ENCODE measurements at regions not wholly inside any gene's neighbourhood (a gene's known extent, or its start where the extent isn't known, plus 50 kb on each side); places are given as distances from the start of the nearest gene placed in this dataset.

DNA sequence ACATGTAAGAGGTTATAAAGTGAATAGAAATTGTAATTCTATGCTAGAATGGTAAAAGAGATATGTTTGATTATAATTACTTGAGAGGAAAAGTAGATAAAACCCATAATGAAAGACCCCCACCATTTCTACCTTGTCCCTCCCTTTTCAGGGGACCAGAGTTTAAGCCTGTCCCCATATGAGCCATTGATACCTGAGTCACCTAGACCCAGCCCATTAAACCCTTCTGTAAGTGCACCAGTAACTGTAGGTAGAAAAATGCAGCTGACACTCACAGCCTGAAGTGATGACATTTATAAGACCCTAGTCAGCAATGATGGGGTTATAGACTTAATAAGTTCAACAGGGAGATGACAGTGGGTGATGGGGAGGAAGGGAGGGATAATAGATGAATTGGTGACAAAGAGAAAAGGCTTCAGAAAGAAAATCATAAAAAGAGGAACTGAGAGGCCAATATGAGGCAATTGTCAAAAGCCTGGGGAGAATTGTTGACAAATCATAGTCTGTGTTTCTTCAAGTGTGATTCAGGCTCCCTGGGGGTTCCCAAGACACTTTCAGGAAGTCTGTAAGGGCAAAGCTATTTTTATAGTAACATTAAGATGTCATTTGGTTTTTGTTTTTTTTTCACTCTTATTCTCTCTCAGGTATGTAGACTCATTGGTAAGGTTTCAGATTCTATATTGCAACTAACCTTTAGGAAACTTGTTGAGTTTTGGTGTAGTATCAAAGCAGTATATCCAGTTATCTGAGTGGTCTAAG lies 544.2 kb downstream of the SATB2 start:
- peak; percentile 35 for DNase-seq
- no peak for TF ChIP-seq EZH2phosphoT487 (IDR thresholded peaks at IDR 0.05; ENCODE audit: insufficient read depth, low read depth)
- no peak for TF ChIP-seq EZH2 (IDR thresholded peaks at IDR 0.05; ENCODE audit: insufficient read depth, poor library complexity, severe bottlenecking)
- H3K27ac ChIP-seq = no peak overlapping the region
- H3F3A ChIP-seq (ENCODE audit: insufficient read depth) = no peaks in the 10 kb centered on the region
- no peak overlapping the region for H3K4me3 ChIP-seq
- no peak overlapping the region for H3K9ac ChIP-seq
- H4K20me1 ChIP-seq (ENCODE audit: insufficient read depth) = no peaks in the 10 kb centered on the region
- no peaks in the 10 kb centered on the region for H3K9me3 ChIP-seq (ENCODE audit: low read depth)
- no peak overlapping the region for H2AFZ ChIP-seq
- no peaks in the 10 kb centered on the region for H3K79me2 ChIP-seq (ENCODE audit: insufficient read depth)
- H3K27me3 ChIP-seq (replicated peaks; ENCODE audit: insufficient read depth) = no peaks in the 10 kb centered on the region
- H3K4me2 ChIP-seq (ENCODE audit: unreplicated experiment) = no peak overlapping the region
- no peaks in the 10 kb centered on the region for H3K36me3 ChIP-seq (ENCODE audit: low read depth)
- in situ Hi-C loops (cut with MboI) = no loop called here
- H3K9me2 ChIP-seq (ENCODE audit: insufficient read depth) = no peaks in the 10 kb centered on the region
- no peaks in the 10 kb centered on the region for H3K4me1 ChIP-seq (ENCODE audit: insufficient read depth)

DNA sequence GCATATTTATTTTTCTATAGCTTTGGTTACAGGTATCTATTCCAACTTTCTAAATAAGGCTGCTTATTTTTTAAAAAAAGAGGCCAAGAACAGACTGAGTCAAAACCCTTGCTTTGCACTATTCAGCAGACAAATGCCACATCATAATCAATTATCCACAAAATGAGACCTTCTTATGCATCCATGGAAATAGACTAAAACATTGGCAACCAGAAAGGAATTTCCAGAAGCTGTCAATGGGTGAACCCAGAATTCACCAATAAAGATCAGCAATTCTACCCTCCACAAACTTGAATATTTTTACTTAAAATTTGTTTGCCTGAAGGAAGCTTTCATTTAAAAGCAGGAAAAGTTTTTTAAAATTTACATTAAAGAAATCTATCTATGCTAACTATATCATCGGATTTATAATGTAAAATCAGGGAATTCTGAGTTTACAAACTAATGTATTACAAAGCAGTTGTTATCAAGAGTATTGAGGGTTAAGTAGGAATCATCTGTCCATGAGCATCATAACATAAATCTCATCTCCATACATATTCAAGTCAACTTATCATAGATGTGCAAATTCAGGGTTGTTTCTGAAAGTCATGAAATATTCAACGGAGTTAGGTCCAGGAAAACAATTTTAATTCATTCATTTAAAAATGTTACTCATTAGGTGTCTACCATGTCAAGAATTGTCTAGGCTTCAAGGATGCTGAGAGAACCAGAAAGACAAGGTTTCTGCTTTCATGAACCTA lies 548.0 kb downstream of the SATB2 start:
- Histone ChIP-seq H3K4me2 (ENCODE audit: unreplicated experiment) (no peak overlapping the region), H3K79me2 (ENCODE audit: insufficient read depth) (no peaks in the 10 kb centered on the region), H3K4me3 (no peak overlapping the region), H3K4me1 (ENCODE audit: insufficient read depth) (no peaks in the 10 kb centered on the region), H2AFZ (no peak overlapping the region), H3K27me3 (replicated peaks; ENCODE audit: insufficient read depth) (no peaks in the 10 kb centered on the region), H3K27ac (no peak overlapping the region), H3K9ac (no peak overlapping the region), H3K9me2 (ENCODE audit: insufficient read depth) (no peaks in the 10 kb centered on the region), H3K9me3 (ENCODE audit: low read depth) (no peaks in the 10 kb centered on the region), H4K20me1 (ENCODE audit: insufficient read depth) (no peaks in the 10 kb centered on the region), H3K36me3 (ENCODE audit: low read depth) (no peaks in the 10 kb centered on the region), H3F3A (ENCODE audit: insufficient read depth) (no peaks in the 10 kb centered on the region)
- in situ Hi-C loops (cut with MboI) = no loop called here
- TF ChIP-seq EZH2phosphoT487 (IDR thresholded peaks at IDR 0.05; ENCODE audit: insufficient read depth, low read depth) = no peak
- no peak for TF ChIP-seq EZH2 (IDR thresholded peaks at IDR 0.05; ENCODE audit: insufficient read depth, poor library complexity, severe bottlenecking)
- WGBS, 2 experiments (ENCODE audit: low coverage in 1 of 2, low lambda C conversion rate in 2 of 2, missing lambda C conversion rate in 2 of 2) = 49 to 52% methylated on average over 2 of the region's 2 CpGs
- DNase-seq = no peak

DNA sequence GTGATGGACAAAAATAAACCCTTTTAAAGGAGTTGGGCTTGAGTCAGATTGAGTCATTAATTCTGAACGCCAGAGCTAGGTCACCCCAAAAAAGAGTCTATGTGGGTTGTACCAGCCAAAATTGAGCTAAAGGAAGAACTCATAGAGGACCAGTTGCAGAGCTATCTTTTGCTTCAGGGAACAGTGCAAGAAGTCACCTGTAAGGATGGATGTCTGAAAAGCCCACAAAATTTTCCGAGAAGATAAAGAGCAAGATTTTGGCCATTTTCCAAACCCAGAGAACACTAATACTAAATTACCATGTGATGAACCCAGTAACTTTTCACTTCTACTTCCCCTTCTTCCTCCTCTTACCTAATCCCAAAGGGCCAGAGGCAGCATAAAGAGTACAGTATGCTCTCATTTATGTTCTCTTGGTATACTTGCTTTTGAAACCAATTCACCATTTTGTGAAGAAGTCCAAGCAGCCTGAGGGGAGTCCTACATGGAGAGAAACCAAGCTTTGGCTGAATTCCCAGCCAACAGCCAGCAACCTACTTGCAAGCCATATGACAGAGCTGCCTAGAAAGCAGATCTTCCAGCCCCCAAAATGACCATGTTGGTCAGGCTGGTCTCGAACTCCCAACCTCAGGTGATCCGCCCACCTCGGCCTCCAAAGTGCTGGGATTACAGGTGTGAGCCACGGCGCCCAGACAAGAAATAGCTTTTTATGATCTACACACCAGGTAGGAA lies 551.7 kb downstream of the SATB2 start:
- no peaks in the 10 kb centered on the region for H4K20me1 ChIP-seq (ENCODE audit: insufficient read depth)
- in situ Hi-C loops (cut with MboI) = no loop called here
- H3K4me3 ChIP-seq = no peak overlapping the region
- H3K27me3 ChIP-seq (replicated peaks; ENCODE audit: insufficient read depth) = no peaks in the 10 kb centered on the region
- no peak overlapping the region for H3K4me2 ChIP-seq (ENCODE audit: unreplicated experiment)
- no peak overlapping the region for H2AFZ ChIP-seq
- H3K9ac ChIP-seq = no peak overlapping the region
- no peaks in the 10 kb centered on the region for H3K9me3 ChIP-seq (ENCODE audit: low read depth)
- WGBS, 2 experiments (ENCODE audit: low coverage in 1 of 2, low lambda C conversion rate in 2 of 2, missing lambda C conversion rate in 2 of 2) = 68 to 72% methylated on average over 7 of the region's 7 CpGs
- no peaks in the 10 kb centered on the region for H3F3A ChIP-seq (ENCODE audit: insufficient read depth)
- H3K79me2 ChIP-seq (ENCODE audit: insufficient read depth) = no peaks in the 10 kb centered on the region
- no peaks in the 10 kb centered on the region for H3K4me1 ChIP-seq (ENCODE audit: insufficient read depth)
- H3K36me3 ChIP-seq (ENCODE audit: low read depth) = no peaks in the 10 kb centered on the region
- DNase-seq = no peak
- no peak for TF ChIP-seq EZH2phosphoT487 (IDR thresholded peaks at IDR 0.05; ENCODE audit: insufficient read depth, low read depth)
- TF ChIP-seq EZH2 (IDR thresholded peaks at IDR 0.05; ENCODE audit: insufficient read depth, poor library complexity, severe bottlenecking) = no peak
- no peak overlapping the region for H3K27ac ChIP-seq
- H3K9me2 ChIP-seq (ENCODE audit: insufficient read depth) = no peaks in the 10 kb centered on the region

DNA sequence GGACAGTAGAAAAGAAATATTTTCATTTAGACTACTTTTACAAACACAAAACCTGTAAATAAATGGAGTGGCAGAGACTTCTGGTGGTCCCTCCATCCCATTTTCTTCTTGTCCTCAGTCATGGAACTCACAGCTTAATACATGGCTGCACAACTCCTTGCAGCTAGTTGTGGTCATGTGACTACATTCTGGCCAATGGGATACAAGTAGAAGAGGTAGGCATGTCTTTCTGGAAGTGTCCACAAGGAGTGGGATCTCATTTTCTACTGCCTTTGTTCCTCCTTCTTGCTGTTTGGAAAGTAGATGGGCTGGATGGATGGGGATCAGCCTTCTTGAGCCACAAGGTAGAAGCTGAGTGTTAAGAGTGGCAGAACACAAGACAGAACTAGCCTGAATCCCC lies 555.8 kb downstream of the SATB2 start:
- Histone ChIP-seq H3K4me1 (ENCODE audit: insufficient read depth) (no peaks in the 10 kb centered on the region), H3K9me3 (ENCODE audit: low read depth) (no peaks in the 10 kb centered on the region), H3K9me2 (ENCODE audit: insufficient read depth) (no peaks in the 10 kb centered on the region), H2AFZ (no peak overlapping the region), H3K27me3 (replicated peaks; ENCODE audit: insufficient read depth) (no peaks in the 10 kb centered on the region), H3F3A (ENCODE audit: insufficient read depth) (no peaks in the 10 kb centered on the region), H3K4me3 (no peak overlapping the region), H3K79me2 (ENCODE audit: insufficient read depth) (no peaks in the 10 kb centered on the region), H3K27ac (no peak overlapping the region), H3K36me3 (ENCODE audit: low read depth) (no peaks in the 10 kb centered on the region), H4K20me1 (ENCODE audit: insufficient read depth) (no peaks in the 10 kb centered on the region), H3K9ac (no peak overlapping the region), H3K4me2 (ENCODE audit: unreplicated experiment) (no peak overlapping the region)
- TF ChIP-seq EZH2phosphoT487 (IDR thresholded peaks at IDR 0.05; ENCODE audit: insufficient read depth, low read depth) (no peak), EZH2 (IDR thresholded peaks at IDR 0.05; ENCODE audit: insufficient read depth, poor library complexity, severe bottlenecking) (no peak)
- in situ Hi-C loops (cut with MboI) = no loop called here
- no peak for DNase-seq
